CD4-positive, alpha-beta T cell treated with Interleukin-1 beta for 1 hour (primary cell): ENCODE measurements at regions not wholly inside any gene's neighbourhood (a gene's known extent, or its start where the extent isn't known, plus 50 kb on each side); places are given as distances from the start of the nearest gene placed in this dataset.

Experiments
- DNase-seq, 2 donors: peaks; one replicate each; pipeline ENCODE4 v3.0.0-alpha.2; 2020 to 2022

- DNase-seq: no peak
Measured at GRCh38 chr18:67219821-67220220, 296.7 kb downstream of the DSEL start.

GRCh38 chr18:67218556-67218955 lies 298.0 kb downstream of the DSEL start:
- DNase-seq: no peak

DNA sequence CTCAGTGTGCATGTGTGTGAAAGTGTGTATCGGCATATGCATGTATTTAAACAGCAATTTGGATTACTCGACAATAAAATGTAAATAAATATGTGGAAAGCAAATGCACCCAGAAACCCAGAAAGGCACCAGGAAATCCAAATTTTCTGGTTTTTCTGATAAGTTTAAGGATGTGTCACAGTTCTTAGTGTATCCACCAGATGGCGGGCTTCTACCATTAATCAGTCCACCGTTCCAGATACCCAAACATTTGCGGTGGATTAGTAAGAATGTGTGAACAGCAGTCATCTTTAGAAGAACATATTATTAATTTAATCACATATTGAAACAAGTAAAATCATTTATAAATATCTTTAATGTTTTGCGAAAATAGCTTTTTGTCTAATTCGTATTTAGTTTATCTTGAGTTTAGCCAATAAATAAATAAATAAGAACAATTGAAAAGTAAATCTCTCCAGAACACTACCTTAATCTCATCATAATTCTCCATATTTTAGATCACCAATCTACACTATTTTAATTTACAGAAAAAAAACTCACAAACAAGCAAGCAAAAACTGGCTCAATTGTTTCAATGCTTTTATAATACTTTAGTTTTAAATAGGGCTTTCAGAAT lies 298.9 kb downstream of the DSEL start:
- DNase-seq: peak; percentile 39 to 66

DNA sequence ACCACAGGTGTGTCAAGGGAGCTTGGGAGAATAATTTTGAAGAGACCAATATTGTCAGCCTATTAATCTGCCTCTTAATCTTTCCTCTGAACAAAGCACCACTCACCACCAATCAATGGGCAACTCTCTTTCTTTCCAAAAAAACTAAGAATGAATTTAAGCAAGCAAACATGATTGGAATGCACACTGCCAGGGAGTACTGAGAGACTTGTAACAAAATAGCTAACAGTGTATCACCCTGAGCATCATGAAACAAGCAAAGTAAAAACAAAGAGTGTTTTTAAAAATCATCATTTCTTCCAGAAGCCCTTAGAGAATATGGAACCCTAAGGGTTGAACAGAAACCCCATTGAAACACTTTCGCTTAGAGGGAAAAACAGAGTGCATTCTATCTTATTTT lies 299.7 kb downstream of the DSEL start:
- DNase-seq: no peak

GRCh38 chr18:67215686-67216085 lies 300.8 kb downstream of the DSEL start:
- no peak for DNase-seq

GRCh38 chr18:67211646-67212045 lies 304.9 kb downstream of the DSEL start:
- no peak for DNase-seq

DNA sequence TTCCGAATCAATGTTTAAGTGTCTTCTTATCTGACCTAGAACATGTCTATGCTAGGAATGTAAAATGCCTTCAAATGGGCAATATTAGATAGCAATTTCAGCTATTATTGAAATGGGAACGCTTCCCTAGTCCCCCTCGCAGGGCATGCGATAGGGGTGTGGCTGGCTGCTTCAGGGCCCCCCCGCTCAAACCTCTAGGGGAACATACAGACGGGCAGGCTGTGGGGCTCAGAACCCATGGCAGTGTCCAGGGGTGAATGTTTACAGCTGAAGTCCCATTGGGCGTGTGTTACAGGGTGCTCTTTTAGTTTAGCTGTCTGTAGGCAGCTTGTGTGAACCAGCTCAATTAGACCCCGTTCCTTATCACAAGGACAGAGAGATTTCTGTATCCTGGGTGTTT lies 315.9 kb downstream of the DSEL start:
- no peak for DNase-seq

DNA sequence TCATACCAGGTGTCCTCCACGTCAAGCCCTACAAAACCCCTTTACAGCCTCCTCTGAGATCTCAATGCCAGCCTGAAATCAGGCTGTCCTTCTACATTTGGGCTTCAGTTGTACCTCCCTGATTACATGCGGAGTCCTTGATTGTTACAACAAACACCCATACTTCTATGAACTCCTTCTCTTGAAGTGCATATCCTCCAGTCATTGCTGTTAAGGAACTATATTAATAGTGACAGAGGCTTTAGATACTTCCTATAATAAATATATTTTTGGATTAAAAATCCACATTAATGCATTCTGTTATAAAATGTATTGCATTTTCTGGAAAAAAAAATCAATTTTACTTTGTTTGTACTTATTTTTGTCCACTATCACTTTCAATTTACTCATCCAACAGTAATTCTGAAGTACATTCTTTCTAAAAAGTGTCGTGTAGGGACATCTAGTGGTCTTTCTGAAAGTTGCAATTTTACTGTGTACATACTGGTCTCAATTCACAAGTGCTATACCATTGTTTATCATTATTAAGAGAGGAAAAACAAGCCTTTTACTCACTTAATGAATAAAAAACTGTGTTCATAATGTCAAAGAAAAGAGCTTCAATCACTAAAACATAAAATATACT lies 316.4 kb downstream of the DSEL start:
- DNase-seq: peak in 1 of 2 donors; percentile 31

- DNase-seq: no peak
Measured at GRCh38 chr18:67194886-67195285, 321.6 kb downstream of the DSEL start.

DNA sequence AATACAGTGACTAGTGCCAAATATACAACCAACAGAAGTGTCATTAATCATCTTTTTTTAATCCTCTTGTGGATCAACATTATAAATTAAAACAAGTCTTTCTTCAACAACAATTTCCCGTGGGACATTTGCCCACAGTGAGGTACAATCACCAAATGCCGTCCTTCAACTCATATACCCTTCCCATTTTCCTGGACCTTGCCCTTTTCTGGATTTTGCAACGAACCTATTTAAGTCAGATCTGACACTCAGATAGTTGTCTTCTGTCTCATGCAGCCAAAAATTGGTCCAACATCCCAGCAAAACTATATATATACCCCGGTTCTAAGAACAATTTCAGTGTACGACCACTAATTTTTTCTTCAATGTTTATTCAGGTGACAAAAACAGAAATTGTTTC lies 324.0 kb downstream of the DSEL start:
- no peak for DNase-seq

DNA sequence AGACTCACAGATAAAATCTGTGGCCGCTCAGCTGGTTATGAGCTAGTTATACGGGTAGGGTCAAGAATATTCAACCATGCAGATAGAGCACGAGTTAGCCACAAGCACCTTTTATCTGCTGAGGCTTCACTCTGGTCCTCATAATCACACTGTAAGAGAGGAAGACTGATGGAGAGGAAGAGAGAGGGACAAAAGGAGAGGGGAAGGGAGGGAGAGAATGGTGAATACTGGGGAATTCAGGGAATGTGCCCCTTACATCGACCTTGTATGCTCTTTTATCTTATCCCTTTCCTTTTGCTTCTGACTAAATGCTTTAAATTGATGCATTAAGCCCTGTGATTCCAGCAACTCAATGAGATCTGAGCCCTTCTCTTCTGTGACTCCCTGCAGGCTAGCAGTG lies 333.1 kb downstream of the DSEL start:
- no peak for DNase-seq

GRCh38 chr18:67179726-67180125 lies 336.8 kb downstream of the DSEL start:
- no peak for DNase-seq

DNA sequence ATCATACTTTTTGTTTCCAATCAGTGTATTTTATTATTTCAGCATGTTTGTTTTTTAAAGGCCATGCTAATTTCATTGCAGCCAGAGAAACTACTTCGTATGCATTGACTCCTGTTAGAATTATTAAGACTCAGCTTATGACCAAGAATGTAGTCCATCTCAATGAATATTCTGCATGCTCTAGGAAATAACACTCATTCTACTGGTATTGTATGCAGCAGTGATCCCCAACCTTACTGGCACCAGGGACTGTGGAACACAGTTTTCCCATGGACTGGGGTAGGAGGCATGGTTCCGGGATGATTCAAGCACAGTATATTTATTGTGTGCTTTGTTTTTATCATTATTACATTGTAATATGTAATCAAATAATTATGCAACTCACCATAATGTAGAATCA lies 356.9 kb downstream of the DSEL start:
- no peak for DNase-seq

DNA sequence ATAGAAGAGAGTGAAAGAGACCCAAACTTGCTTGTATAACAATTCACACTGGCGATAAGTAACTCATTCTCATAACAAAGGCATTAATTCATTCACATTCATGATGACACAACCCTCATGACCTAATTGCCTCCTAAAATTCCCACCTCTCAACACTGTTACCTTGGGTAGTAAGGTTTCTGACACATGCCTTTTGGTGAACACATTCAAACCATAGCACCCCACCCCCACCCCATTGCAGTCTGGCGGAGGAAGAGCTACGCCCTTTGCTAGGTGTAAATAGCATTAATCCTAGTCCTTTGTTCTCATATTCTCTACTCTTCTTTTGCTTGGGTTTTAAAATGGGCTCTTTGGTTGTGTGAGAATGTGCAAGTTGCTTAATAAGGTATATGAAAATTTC lies 361.5 kb downstream of the DSEL start:
- no peak for DNase-seq

DNA sequence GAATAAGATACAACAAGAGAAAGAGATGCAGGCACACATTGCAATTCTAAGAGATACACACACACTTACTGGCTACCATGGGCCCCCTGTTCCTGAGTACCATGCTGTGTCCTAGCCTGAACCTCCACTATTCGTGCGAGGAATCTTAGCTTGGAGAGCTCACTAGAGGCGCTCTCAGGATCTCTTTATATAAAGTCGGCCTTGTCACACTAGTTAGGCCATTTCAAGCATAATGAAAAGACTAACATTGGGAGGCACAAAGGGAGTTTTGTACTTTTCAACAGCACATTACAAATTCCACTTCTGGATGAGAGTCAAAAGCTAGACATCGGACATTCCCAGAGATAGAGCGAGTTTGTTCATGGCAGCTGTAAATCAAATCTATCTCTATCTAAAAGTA lies 365.2 kb downstream of the DSEL start:
- DNase-seq: no peak

GRCh38 chr18:67145586-67146292 lies 370.8 kb downstream of the DSEL start:
- DNase-seq: no peak

DNA sequence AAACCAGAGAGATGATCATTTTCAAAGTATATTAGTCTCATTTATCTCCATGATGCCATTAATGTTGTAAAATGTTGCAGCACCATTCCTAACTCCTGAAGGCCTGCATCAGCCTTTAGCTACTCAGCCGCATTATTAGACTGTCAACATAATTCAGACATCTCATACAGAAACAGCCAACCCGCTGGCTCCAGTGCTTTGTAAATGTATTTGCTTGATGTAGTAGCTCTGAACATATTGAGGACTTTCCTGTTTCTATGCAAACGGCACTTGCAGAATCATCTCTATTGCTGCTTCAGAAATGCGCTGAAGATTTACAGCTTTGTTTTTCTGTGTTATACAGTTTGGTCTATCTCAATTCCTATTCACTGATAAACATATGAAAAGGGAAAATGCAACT lies 372.2 kb downstream of the DSEL start:
- DNase-seq: no peak

DNA sequence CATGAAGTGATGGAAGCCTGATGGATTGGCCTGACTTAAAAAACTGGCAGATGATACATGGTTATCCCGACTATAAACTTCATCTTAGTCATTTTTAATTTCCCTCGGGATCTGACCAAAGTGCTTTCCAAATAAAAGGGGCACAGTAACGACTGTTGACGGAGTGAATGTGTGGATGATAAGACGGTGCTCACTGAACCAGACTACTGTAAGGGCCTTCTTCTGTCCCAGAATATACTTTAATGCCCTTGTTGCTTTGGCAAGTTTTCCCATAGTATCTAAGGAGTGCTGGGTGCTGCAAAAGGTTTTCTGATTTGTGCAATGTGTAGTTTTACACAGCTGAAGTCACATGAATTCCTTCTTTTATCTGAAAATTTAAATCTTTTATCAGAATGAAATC lies 373.5 kb downstream of the DSEL start:
- no peak for DNase-seq

- no peak for DNase-seq
Measured at GRCh38 chr18:67142604-67143003, 373.9 kb downstream of the DSEL start.

DNA sequence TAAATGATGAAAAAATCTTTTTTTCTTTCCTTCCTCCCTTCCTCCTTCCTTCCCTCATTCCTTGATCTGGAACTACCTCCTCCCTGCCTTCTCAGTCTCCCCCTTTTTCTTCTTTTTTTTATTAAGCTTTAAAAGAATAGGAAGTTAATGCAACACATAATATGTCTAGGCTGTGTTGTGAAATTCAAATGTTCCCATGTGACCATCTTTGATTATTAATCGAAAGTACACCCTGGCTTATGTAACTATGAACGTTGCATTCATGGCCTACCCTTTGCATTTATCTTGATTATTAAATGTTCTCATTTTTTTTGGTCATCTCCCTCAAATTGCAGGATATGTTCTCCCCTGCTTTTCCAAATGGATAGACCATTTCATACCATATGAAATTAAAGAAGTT lies 376.0 kb downstream of the DSEL start:
- no peak for DNase-seq

GRCh38 chr18:67139899-67140298 lies 376.6 kb downstream of the DSEL start:
- no peak for DNase-seq

- no peak for DNase-seq
Measured at GRCh38 chr18:67135981-67136380, 380.5 kb downstream of the DSEL start.

DNA sequence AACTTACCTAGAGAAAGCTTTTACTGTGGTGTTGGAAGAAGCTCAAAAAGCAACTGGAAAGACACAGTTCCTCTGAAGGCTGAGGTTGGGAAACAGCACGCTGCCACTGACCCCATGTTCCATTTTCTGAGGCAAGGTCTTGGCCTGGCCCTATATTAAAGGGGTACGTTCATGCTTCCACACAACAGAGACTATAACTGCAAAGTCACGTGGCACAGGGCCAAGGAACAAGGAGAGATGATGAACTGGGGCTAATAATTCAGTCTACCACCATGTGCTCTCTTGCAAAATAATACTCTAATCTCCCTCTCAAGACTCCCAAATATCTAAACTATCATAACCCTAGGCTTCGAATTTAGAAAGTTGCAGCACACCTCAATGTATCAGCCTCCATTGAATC lies 381.6 kb downstream of the DSEL start:
- no peak for DNase-seq

GRCh38 chr18:67133669-67134068 lies 382.9 kb downstream of the DSEL start:
- no peak for DNase-seq

DNA sequence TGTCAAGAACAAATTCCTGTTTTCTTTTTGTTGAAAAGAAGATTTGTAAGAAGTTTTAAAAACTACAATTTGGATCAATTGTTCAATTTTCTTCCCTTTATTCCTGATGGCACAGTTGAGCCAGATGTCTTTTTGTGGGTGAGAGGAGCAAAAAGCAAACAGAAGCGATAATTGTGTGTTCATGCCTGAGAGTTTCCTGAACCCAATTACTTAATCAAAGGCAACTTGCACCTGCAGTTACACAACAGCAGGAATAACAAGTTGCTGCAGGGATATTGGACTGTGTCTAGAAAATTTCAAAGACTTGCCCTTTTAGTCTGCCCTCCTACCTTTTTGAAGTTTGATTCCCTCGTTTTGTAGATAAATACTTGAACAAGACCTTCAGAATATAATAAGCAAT lies 383.6 kb downstream of the DSEL start:
- no peak for DNase-seq
